Endothelial cell of umbilical vein (primary cell): ENCODE measurements at regions not wholly inside any gene's neighbourhood (a gene's known extent, or its start where the extent isn't known, plus 50 kb on each side); places are given as distances from the start of the nearest gene placed in this dataset.

Experiments
- BruUV-seq: library from RNA; stranded (reverse); fragments of 400-500 nt; replicated peaks from 2 replicates; lab custom pipeline; 2021; lab: Mats Ljungman, UMichigan
- CTCF ChIA-PET: fragments of 300-600, 350-600 bp; sonication (Branson Sonifier 250); formaldehyde crosslinking; loops from one replicate; lab custom pipeline; 2021; ENCODE audit warnings: antibody characterized with exemption, inconsistent platforms; lab: Charles Lee
- POLR2A ChIA-PET: fragments of 300-600, 350-600 bp; sonication (Branson Sonifier 250); formaldehyde crosslinking; loops from one replicate; lab custom pipeline; 2021; ENCODE audit warnings: antibody characterized with exemption, inconsistent platforms; lab: Charles Lee
- DNase-seq: peaks from one replicate; pipeline ENCODE4 v3.0.0-alpha.2; 2011; ENCODE audit warnings: low read depth, low spot score
- FAIRE-seq: peaks from 2 replicates; lab custom pipeline; 2011; peaks lifted over from hg19 to GRCh38; lab: Jason Lieb, UNC
- H2AFZ ChIP-seq: 2 replicates; pipeline ENCODE4 v1.6.0; 2012; ENCODE audit warnings: low read depth, low read length, control low read depth, inconsistent platforms
- H3K27ac ChIP-seq: 2 replicates; pipeline ENCODE4 v1.5.1; 2011; ENCODE audit warnings: low read depth, mild to moderate bottlenecking, control low read depth, low read length, moderate library complexity; ENCODE audit not compliant: insufficient read depth
- H3K27me3 ChIP-seq, 2 experiments: 2 replicates each; pipeline versions ENCODE4 v1.6.0 to v1.6.1; 2011; ENCODE audit warnings: low read length in 2 of 2, mixed read lengths in 1 of 2; ENCODE audit not compliant: control insufficient read depth in 2 of 2, insufficient read depth in 2 of 2
- H3K36me3 ChIP-seq, 2 experiments: 2 replicates in 1 of 2; 3 replicates in 1 of 2; pipeline ENCODE4 v1.5.1; 2011; ENCODE audit warnings: low read length in 2 of 2, mild to moderate bottlenecking in 1 of 2, moderate library complexity in 1 of 2; ENCODE audit not compliant: control insufficient read depth in 2 of 2, insufficient read depth in 2 of 2; ENCODE audit errors: extremely low read depth in 1 of 2
- H3K4me1 ChIP-seq: 3 replicates; pipeline ENCODE4 v1.5.1; 2011; ENCODE audit warnings: mild to moderate bottlenecking, low read length; ENCODE audit not compliant: control insufficient read depth, insufficient read depth; ENCODE audit errors: extremely low read depth
- H3K4me2 ChIP-seq: 2 replicates; pipeline ENCODE4 v1.6.1; 2011; ENCODE audit warnings: low read length, control low read depth, mixed read lengths; ENCODE audit not compliant: insufficient read depth
- H3K4me3 ChIP-seq, 3 experiments: fragments of 200-600 bp in 1 of 3; sonication (generic), shearing (Covaris generic) in 1 of 3; replicated peaks in 1 of 3; 2 replicates each; pipeline ENCODE4 v1.5.1; 2011 to 2016; ENCODE audit warnings: control low read depth in 3 of 3, low read length in 3 of 3, mild to moderate bottlenecking in 2 of 3, inconsistent platforms in 1 of 3, low read depth in 1 of 3, moderate library complexity in 1 of 3; ENCODE audit not compliant: insufficient read depth in 1 of 3
- H3K79me2 ChIP-seq: 2 replicates; pipeline ENCODE4 v1.6.0; 2012; ENCODE audit warnings: low read length, inconsistent platforms; ENCODE audit not compliant: control insufficient read depth, insufficient read depth
- H3K9ac ChIP-seq: replicated peaks from 2 replicates; pipeline ENCODE3; 2011; ENCODE audit warnings: low read length, control low read depth; ENCODE audit not compliant: insufficient read depth; ENCODE audit errors: extremely low read depth
- H3K9me1 ChIP-seq: replicated peaks from 3 replicates; pipeline ENCODE4 v1.6.0; 2011; ENCODE audit warnings: mild to moderate bottlenecking, low read length; ENCODE audit not compliant: control insufficient read depth, insufficient read depth; ENCODE audit errors: extremely low read depth
- H3K9me3 ChIP-seq: replicated peaks from 2 replicates; pipeline ENCODE4 v1.5.1; 2012; ENCODE audit warnings: low read length, inconsistent platforms; ENCODE audit not compliant: control insufficient read depth, insufficient read depth
- H4K20me1 ChIP-seq: replicated peaks from 2 replicates; pipeline ENCODE3; 2011; ENCODE audit warnings: mild to moderate bottlenecking, low read length; ENCODE audit not compliant: control insufficient read depth, insufficient read depth; ENCODE audit errors: extremely low read depth
- EZH2 ChIP-seq: IDR thresholded peaks from 2 replicates; pipeline ENCODE4 v1.6.1; 2012; ENCODE audit warnings: borderline replicate concordance, low read depth, mild to moderate bottlenecking, moderate library complexity, low read length, inconsistent platforms; ENCODE audit not compliant: severe bottlenecking
- FOS ChIP-seq: IDR thresholded peaks from 2 replicates; pipeline ENCODE4 v1.6.1; 2011; ENCODE audit warnings: mild to moderate bottlenecking, low read length, moderate library complexity, borderline replicate concordance; ENCODE audit not compliant: insufficient read depth
- GATA2 ChIP-seq: IDR thresholded peaks from 2 replicates; pipeline ENCODE4 v1.7.0; 2011; ENCODE audit warnings: low read depth, mild to moderate bottlenecking, moderate library complexity, mixed read lengths, low read length; ENCODE audit not compliant: insufficient read length, insufficient read depth
- JUN ChIP-seq: IDR thresholded peaks from 2 replicates; pipeline ENCODE4 v1.6.1; 2011; ENCODE audit warnings: borderline replicate concordance, low read depth; ENCODE audit not compliant: insufficient read length, insufficient read depth
- MYC ChIP-seq: IDR thresholded peaks from one replicate; pipeline ENCODE4 v1.6.1; 2011; ENCODE audit warnings: mild to moderate bottlenecking, low read depth, low read length
- POLR2A ChIP-seq: IDR thresholded peaks from 2 replicates; pipeline ENCODE4 v1.6.1; 2012; ENCODE audit warnings: low read depth, mild to moderate bottlenecking, control low read depth, low read length
- POLR2AphosphoS5 ChIP-seq: IDR thresholded peaks from 2 replicates; pipeline ENCODE4 v1.6.1; 2012; ENCODE audit warnings: low read depth, mild to moderate bottlenecking, control low read depth, low read length, moderate library complexity; ENCODE audit not compliant: insufficient read depth
- dilution Hi-C: fragments of 300-500 bp; cut with MboI; formaldehyde crosslinking; loops from one replicate; pipeline ENCODE4 v1.15.0; 2019; ENCODE audit warnings: low sequenced_read_pairs; ENCODE audit not compliant: extremely low pct_ligation_motif_present
- intact Hi-C: fragments of 100-400 bp; cut with micrococcal nuclease; formaldehyde crosslinking; loops from one replicate; pipeline ENCODE4 v1.10.0; 2022
- TF ChIP-seq, protein P1 (sequence below): IDR thresholded peaks from 2 replicates; pipeline ENCODE4 v1.6.1; 2011; ENCODE audit not compliant: insufficient read depth, insufficient read length
- TF ChIP-seq, protein P2 (sequence below), 2 donors: IDR thresholded peaks; 1 replicate in 1 of 2; 2 replicates in 1 of 2; pipeline ENCODE4 v1.5.1; 2011; ENCODE audit warnings: low read length in 2 of 2, mild to moderate bottlenecking in 2 of 2, moderate library complexity in 2 of 2, control low read depth in 1 of 2, inconsistent platforms in 1 of 2, low read depth in 1 of 2; ENCODE audit not compliant: insufficient read depth in 1 of 2; ENCODE audit errors: extremely low read depth in 1 of 2

GRCh38 chr7:49074538-49074937 lies 150.2 kb downstream of the CDC14C start:
- H3K4me3 ChIP-seq, result no peak overlapping the region
- FAIRE-seq, result no peak
- H2AFZ ChIP-seq, result no peak overlapping the region
- POLR2A ChIA-PET, result no interaction called here
- TF ChIP-seq POLR2AphosphoS5 (no peak), MYC (no peak), EZH2 (no peak), POLR2A (no peak), JUN (no peak), FOS (no peak), GATA2 (no peak)
- TF ChIP-seq, protein P1, sequence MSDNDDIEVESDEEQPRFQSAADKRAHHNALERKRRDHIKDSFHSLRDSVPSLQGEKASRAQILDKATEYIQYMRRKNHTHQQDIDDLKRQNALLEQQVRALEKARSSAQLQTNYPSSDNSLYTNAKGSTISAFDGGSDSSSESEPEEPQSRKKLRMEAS, result no peak
- TF ChIP-seq, protein P2, sequence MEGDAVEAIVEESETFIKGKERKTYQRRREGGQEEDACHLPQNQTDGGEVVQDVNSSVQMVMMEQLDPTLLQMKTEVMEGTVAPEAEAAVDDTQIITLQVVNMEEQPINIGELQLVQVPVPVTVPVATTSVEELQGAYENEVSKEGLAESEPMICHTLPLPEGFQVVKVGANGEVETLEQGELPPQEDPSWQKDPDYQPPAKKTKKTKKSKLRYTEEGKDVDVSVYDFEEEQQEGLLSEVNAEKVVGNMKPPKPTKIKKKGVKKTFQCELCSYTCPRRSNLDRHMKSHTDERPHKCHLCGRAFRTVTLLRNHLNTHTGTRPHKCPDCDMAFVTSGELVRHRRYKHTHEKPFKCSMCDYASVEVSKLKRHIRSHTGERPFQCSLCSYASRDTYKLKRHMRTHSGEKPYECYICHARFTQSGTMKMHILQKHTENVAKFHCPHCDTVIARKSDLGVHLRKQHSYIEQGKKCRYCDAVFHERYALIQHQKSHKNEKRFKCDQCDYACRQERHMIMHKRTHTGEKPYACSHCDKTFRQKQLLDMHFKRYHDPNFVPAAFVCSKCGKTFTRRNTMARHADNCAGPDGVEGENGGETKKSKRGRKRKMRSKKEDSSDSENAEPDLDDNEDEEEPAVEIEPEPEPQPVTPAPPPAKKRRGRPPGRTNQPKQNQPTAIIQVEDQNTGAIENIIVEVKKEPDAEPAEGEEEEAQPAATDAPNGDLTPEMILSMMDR (IDR thresholded peaks at IDR 0.05; ENCODE audit: extremely low read depth in 1 of 2, insufficient read depth in 1 of 2, low read depth in 1 of 2, low read length in 2 of 2), result no peak
- H3K4me1 ChIP-seq, result no peaks in the 10 kb centered on the region
- CTCF ChIA-PET, result no interaction called here
- intact Hi-C loops (no loop called here), dilution Hi-C loops (no loop called here)
- no TSS peak for BruUV-seq
- no peak overlapping the region for H3K4me2 ChIP-seq
- DNase-seq, result no peak
- peaks cover 6% of the 10 kb centered on the region for H3K9me3 ChIP-seq
- no peak overlapping the region for H3K27ac ChIP-seq
- H3K9ac ChIP-seq, result no peak overlapping the region
- H3K27me3 ChIP-seq, result no peaks in the 10 kb centered on the region
- H4K20me1 ChIP-seq, result no peaks in the 10 kb centered on the region
- no peaks in the 10 kb centered on the region for H3K79me2 ChIP-seq
- H3K36me3 ChIP-seq, result no peaks in the 10 kb centered on the region
- H3K9me1 ChIP-seq, result no peaks in the 10 kb centered on the region
